GM21786 (cell line): ENCODE measurements at regions not wholly inside any gene's neighbourhood (a gene's known extent, or its start where the extent isn't known, plus 50 kb on each side); places are given as distances from the start of the nearest gene placed in this dataset.
"Not testable (repeated sequence)": the region's sequence is repeated elsewhere in the genome, so short reads cannot be mapped to it uniquely, and the experiment has no call there.

Source experiments
- ATAC-seq: cut with Tn5 transposase; IDR thresholded peaks from one replicate; pipeline ENCODE4 v1.9.1; 2021; ENCODE audit not compliant: unreplicated experiment

DNA sequence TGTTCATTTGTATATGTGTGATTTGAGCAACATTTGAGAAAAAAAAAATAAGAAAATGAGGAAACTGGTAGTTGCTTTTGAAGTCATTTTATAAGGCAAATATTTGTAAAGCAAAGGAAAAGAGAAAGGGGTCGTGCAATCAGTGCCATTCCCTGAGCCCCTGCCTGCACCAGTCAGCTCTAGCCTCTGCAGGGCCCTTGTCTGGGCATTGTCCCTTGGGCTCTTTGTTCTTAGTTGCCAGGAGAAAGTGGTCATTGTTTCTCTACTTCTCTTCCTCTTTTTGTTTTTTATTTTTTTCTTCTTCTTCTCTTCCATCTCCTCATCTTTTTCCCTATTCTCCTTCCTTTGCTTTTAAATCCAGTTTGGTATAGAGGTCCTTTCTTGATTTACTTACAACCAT is 175.3 kb upstream of the CREB1 start:
- no peak for ATAC-seq

- no peak for ATAC-seq
Observed at GRCh38 chr2:207356567-207356966, 173.2 kb upstream of the CREB1 start.

DNA sequence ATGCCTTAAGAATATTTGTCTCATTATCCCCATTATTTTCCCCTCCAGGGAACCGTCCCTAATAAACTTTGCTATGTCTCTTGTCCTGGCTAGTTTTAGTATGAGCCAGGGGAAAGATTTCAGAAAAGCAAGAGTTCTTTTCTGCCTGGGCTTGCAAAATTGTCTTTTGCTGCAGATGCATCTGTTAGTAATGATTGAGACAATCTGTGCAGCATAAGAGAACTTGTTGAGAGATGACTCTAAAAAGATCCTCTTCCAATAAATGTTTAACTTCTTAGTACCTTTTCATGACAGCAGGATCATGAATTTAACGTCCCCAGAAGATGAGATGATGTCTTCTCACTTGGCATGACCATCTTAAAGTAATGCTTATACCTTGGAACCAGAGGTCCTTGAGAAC is 172.5 kb upstream of the CREB1 start:
- no peak for ATAC-seq

- no peak for ATAC-seq
Observed at GRCh38 chr2:207362716-207363115, 167.0 kb upstream of the CREB1 start.

DNA sequence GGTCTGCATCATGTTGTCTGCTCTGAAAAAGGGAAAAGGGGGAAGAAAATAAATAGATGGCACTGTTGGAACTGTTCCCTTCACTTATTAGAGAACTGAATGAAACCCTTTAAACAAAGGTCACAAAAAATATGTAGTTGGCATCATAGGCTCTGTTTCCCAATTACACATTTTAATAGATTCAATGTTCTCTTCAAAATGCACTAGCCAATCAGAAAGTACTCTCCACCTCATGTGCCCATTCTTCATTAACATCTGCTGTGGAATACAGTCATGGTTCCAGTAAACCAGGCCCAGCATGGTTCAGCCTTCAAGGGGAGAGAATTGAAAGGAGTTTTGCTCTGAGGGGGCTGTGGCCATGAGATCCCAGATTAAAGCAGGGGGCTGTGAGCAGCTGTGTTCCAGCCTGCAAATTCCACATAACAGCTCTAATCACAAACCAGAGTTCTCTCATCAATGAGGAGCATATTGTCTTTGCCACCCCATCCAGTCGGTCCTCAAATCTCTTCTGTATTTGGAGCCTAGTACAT is 165.9 kb upstream of the CREB1 start:
- ATAC-seq = no peak

GRCh38 chr2:207370646-207371045 is 159.1 kb upstream of the CREB1 start:
- ATAC-seq = no peak

DNA sequence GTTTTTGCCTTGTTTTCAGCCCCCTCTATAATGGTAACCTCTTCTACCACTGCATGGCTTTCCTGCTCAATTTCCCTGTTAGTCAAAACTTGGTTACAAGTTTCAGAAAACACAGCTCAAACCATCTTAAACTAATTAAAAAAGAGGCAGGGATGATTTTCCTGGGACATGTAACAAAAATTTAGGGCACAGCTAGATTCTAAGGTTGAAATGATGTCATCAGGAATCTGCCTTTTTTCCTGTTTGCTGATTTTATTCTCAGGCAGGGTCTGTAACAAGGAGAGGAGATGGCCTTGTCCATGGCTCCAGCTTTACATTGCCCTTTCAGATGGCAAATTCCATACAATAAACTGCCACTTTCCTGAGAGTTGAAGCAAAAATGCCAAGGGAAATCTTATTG is 157.9 kb upstream of the CREB1 start:
- ATAC-seq = no peak

- no peak for ATAC-seq
Observed at GRCh38 chr2:207372483-207372882, 157.3 kb upstream of the CREB1 start.

- no peak for ATAC-seq
Observed at GRCh38 chr2:207375207-207375875, 154.4 kb upstream of the CREB1 start.

DNA sequence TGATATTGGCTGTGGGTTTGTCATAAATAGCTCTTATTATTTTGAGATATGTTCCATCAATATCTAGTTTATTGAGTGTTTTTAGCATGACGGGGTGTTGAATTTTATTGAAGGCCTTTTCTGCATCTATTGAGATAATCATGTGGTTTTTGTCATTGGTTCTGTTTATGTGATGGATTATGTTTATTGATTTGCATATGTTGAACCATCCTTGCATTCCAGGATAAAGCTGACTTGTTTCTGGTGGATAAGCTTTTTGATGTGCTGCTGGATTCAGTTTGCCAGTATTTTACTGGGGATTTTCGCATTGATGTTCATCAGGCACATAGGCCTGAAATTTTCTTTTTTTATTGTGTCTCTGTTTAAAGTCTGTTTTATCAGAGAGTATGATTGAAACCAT is 151.1 kb upstream of the CREB1 start:
- ATAC-seq = not testable (repeated sequence)

GRCh38 chr2:207385076-207385475 is 144.7 kb upstream of the CREB1 start:
- no peak for ATAC-seq

- no peak for ATAC-seq
Observed at GRCh38 chr2:207385903-207386302, 143.9 kb upstream of the CREB1 start.

DNA sequence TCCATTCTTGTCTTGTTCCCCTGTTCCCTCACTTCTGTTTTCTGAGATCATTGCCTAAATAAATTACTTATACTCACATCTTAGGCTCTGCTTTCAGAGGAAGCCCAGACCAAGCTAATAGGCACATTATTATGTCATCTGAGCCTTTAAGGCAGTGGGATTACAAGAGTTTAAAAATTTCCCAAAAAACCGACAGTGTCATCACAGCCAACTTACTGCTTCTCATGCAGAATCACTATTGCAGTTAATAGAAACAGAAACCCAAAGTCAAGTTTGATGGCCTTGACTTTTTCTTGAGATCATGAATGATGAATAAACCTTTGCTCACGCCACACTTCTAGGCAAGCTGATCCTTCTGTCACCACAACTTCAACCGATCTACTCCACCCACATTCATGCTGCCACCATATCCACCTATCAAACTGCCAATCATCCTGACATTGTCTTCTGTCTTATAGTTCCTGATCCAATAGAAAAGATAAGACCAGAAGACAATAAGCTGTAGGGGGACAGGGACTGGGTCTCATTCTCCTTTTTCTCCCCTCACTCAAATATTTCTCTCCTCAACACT is 142.7 kb upstream of the CREB1 start:
- ATAC-seq = no peak

DNA sequence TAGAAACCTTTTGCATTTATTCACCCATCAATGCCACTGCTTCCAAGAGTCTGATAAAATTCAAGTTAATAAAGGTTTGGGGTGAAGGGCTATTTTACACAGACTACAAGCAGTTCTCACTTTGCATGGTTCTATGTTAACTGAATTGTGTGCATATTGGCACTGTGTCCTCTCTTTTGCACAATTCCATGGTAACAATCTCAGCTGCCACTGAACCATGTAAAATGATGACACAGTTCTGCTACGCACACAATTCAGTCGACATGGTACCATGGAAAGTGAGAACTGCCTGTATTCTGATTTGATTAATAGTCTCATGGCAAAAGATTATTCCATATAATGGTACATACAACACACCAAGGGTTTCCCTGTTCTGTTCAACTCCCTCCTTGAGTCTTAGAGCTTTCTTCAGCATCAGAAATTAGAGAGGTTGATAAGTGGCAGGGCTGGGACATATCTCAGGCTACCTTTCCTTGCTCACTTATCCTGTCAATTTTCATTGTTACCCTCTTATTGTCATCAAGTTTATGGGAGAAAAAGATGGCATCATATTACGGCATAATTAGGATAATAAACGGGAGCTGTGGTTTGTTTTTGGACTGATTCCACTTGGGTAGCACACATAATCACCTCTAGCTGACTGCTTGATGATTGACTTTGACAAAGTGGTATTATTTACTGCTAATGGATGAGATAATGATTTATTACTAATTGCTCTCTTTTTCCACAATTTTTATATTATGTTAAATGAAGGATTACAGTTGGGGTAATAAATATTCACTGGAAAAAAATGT is 139.3 kb upstream of the CREB1 start:
- ATAC-seq = no peak

GRCh38 chr2:207394203-207394781 is 135.5 kb upstream of the CREB1 start:
- no peak for ATAC-seq

DNA sequence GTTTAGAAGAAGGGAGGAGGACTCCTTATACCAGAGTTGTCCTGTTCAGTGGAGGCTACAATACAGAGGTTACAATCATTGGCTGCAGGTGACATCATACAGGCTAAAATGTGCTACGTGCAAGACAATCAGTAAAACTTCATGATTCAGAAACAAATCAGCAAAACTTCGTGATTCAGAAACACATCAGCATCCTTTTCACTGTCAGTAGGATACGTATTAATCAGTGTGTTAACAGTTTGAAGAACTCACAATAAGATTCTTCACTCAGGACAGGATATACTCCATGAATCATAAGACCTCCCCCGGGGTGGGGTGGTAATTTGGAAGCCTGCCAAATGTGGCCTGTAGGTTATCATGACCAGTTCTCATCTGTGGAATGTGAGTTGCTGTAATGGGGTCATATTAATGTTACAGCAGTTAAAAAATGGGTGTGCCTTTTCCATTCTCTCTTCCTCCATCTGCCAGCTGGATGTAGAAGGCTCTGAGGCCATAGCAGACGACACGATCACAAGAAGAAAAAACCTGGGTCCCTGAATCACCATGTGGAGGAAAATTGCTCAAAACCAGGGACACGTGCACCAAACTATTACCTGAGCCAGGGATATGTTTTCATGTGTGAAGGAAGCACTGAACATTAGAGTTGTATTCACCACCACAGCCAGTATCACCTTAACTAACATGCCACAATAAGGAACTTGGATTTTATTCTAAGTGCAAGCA is 134.8 kb upstream of the CREB1 start:
- ATAC-seq = no peak

DNA sequence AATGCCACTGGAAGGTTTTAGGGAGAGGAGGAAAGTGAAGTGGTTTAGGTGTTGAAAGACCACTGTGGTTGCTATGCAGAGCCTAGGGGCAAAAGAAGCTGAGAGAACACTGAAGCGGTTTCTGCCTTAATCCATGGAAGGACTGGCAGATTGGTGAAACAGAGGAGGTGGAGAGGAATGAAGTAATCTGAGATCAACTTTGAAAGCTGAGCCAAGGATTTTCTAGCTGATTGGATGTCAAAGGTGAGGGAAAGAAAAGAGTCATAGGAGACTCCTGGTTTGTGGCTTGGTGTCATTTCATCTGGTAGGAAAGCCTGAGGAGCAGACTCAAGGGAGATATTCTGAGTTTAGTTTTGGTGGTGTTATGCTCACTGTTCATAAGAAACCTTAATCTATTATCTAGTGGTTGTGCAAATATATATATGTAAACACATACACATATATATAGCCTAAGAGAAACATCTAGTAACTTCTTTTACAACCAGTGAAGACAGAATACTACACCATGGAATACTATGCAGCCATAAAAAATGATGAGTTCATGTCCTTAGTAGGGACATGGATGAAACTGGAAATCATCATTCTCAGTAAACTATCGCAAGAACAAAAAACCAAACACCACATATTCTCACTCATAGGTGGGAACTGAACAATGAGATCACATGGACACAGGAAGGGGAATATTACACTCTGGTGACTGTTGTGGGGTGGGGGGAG is 134.1 kb upstream of the CREB1 start:
- ATAC-seq = no peak

DNA sequence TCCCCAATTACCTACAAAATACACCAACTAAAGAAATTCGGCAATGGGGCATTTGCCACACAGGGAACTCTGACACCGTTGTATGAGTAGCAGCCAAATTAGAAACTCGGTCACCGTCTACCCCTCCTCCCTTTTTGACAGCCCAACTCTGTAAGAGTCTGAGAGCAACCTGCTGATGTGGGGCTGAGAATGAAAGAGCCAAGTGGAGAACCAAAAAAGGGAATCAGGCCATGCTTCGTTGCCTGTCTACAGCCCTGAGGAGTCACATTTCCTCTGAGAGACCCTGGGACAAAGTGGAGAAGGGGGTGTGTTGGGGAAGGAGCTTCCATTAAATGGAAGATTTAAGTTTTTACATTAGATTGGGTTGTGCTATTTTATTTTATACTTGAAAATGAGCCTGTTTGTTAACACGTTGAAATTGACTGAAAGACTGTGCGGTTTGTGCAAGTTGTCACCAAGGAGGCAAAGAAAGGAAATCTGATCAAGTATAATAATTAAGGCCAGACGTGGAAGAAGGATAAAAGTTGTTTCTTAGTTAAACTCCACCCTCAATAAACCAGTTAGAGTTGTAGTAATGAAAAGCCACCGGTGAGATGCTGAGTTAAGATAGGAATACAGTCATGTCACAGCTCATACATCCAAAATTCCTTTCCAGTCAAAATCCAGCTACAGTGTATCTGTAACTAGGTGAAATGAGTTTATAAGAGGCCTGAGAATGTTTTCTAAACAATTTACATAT is 131.7 kb upstream of the CREB1 start:
- ATAC-seq = no peak

GRCh38 chr2:207399301-207399700 is 130.5 kb upstream of the CREB1 start:
- no peak for ATAC-seq

GRCh38 chr2:207401338-207401737 is 128.4 kb upstream of the CREB1 start:
- ATAC-seq = no peak
